Effector memory CD4-positive, alpha-beta T cell (primary cell): ENCODE measurements at regions not wholly inside any gene's neighbourhood (a gene's known extent, or its start where the extent isn't known, plus 50 kb on each side); places are given as distances from the start of the nearest gene placed in this dataset.
"Not testable (repeated sequence)": the region's sequence is repeated elsewhere in the genome, so short reads cannot be mapped to it uniquely, and the experiment has no call there.

Experiments
- DNase-seq, 3 donors: peaks; one replicate each; pipeline ENCODE4 v3.0.0-alpha.2; 2020
- H3K27ac ChIP-seq: 2 replicates; pipeline ENCODE4 v1.7.0; 2013; ENCODE audit warnings: mild to moderate bottlenecking, low read length, moderate library complexity; ENCODE audit not compliant: insufficient read depth, poor library complexity, severe bottlenecking
- H3K27me3 ChIP-seq: replicated peaks from 2 replicates; pipeline ENCODE4 v1.7.0; 2013; ENCODE audit warnings: mild to moderate bottlenecking, low read length; ENCODE audit not compliant: insufficient read depth, control insufficient read depth, poor library complexity, severe bottlenecking
- H3K36me3 ChIP-seq: 2 replicates; pipeline ENCODE4 v1.7.0; 2013; ENCODE audit warnings: mild to moderate bottlenecking, low read length, moderate library complexity; ENCODE audit not compliant: control insufficient read depth, insufficient read depth
- H3K4me1 ChIP-seq: 2 replicates; pipeline ENCODE4 v1.7.0; 2013; ENCODE audit warnings: low read length, mild to moderate bottlenecking; ENCODE audit not compliant: control insufficient read depth, insufficient read depth, poor library complexity, severe bottlenecking
- H3K4me3 ChIP-seq: 2 replicates; pipeline ENCODE4 v1.7.0; 2013; ENCODE audit warnings: low read length, low read depth, mild to moderate bottlenecking; ENCODE audit not compliant: insufficient read depth, poor library complexity, severe bottlenecking
- H3K9me3 ChIP-seq: 2 replicates; pipeline ENCODE4 v1.7.0; 2013; ENCODE audit warnings: mild to moderate bottlenecking, low read length, moderate library complexity; ENCODE audit not compliant: control insufficient read depth

DNA sequence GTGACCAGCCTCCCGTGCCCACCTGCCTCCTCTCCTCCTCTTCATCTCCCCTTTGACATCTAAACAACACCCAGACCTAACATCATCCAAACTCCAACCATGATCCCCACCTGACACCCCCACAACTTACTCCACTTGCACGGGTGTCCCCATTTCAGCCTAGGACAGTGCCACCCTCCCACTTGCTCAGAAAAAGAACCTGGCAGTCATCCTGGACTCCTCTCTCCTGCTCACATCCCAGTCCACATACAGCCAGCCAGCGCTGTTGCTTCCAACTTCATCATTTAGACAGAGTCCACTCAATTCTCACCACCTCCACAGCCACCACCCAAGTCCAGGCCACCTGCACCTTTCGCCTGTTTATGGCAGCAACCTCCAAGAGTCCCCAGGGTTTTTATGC lies 485.7 kb downstream of the MN1 start:
- Histone ChIP-seq H3K4me3 (no peak overlapping the region), H3K9me3 (no peaks in the 10 kb centered on the region), H3K36me3 (no peaks in the 10 kb centered on the region), H3K27me3 (no peaks in the 10 kb centered on the region), H3K4me1 (no peaks in the 10 kb centered on the region), H3K27ac (no peak overlapping the region)
- no peak for DNase-seq

- no peaks in the 10 kb centered on the region for H3K4me1 ChIP-seq
- no peak overlapping the region for H3K27ac ChIP-seq
- no peaks in the 10 kb centered on the region for H3K27me3 ChIP-seq
- DNase-seq, result no peak
- H3K36me3 ChIP-seq, result no peaks in the 10 kb centered on the region
- no peaks in the 10 kb centered on the region for H3K9me3 ChIP-seq
- H3K4me3 ChIP-seq, result no peak overlapping the region
Observed at GRCh38 chr22:27317096-27317495, 484.5 kb downstream of the MN1 start.

GRCh38 chr22:27317971-27318428 lies 483.6 kb downstream of the MN1 start:
- no peak for DNase-seq
- no peaks in the 10 kb centered on the region for H3K4me1 ChIP-seq
- no peak overlapping the region for H3K4me3 ChIP-seq
- H3K27ac ChIP-seq, result no peak overlapping the region
- no peaks in the 10 kb centered on the region for H3K9me3 ChIP-seq
- H3K36me3 ChIP-seq, result no peaks in the 10 kb centered on the region
- H3K27me3 ChIP-seq, result no peaks in the 10 kb centered on the region

DNA sequence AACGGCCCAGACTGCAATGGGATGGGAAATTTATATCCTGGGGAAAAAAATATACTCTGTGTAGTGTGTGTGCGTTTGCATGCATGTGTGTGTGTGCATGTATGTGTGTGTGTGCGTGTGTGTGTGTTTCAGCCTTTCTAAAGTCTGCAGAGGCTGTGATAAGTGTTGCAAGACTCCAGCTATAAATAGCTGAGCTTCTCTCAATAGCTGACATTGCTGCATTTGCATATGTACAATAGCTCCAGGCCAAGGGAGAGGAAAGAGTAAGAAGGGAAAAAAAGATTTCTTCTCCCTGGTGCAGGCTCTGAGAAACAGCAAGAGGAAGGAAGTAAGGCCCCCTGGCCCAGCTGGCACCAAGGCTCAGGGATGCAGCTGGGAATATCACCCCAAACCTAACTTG lies 483.0 kb downstream of the MN1 start:
- no peak overlapping the region for H3K4me3 ChIP-seq
- DNase-seq, result no peak
- no peaks in the 10 kb centered on the region for H3K4me1 ChIP-seq
- H3K9me3 ChIP-seq, result no peaks in the 10 kb centered on the region
- H3K27me3 ChIP-seq, result no peaks in the 10 kb centered on the region
- no peak overlapping the region for H3K27ac ChIP-seq
- no peaks in the 10 kb centered on the region for H3K36me3 ChIP-seq

DNA sequence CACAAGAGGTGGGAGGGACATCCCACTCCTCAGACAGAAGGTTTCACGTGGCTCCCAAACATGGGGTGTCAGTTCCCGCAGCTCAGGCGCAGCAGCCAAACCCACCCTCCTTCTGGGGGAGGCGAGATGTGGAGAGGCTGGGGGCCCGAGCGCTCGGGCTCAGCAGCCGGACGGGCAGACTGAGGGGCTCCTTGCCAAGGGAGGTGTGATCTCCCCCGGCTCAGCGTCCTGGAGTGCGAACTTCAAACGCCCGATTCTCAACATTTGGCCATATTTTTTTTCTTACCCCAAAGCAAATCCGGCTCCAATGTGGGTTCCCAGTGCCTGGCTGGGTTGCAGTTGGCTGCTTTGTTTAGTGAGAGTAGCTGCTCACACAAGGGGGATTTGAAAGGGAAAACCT lies 477.9 kb downstream of the MN1 start:
- DNase-seq, result no peak

GRCh38 chr22:27324908-27325307 lies 476.6 kb downstream of the MN1 start:
- H3K27ac ChIP-seq, H3K27me3 ChIP-seq, H3K4me3 ChIP-seq, H3K36me3 ChIP-seq, DNase-seq, H3K9me3 ChIP-seq, H3K4me1 ChIP-seq: not testable (repeated sequence)

More for the DNA sequence above, 477.9 kb downstream of the MN1 start:
- H3K27ac ChIP-seq, result no peak overlapping the region
- no peaks in the 10 kb centered on the region for H3K36me3 ChIP-seq
- no peaks in the 10 kb centered on the region for H3K9me3 ChIP-seq
- H3K4me1 ChIP-seq, result no peaks in the 10 kb centered on the region
- H3K27me3 ChIP-seq, result no peaks in the 10 kb centered on the region
- no peak overlapping the region for H3K4me3 ChIP-seq

- H3K36me3 ChIP-seq, result no peaks in the 10 kb centered on the region
- DNase-seq, result no peak
- H3K27me3 ChIP-seq, result no peaks in the 10 kb centered on the region
- H3K27ac ChIP-seq, result no peak overlapping the region
- H3K4me3 ChIP-seq, result no peak overlapping the region
- no peaks in the 10 kb centered on the region for H3K4me1 ChIP-seq
- H3K9me3 ChIP-seq, result no peaks in the 10 kb centered on the region
Observed at GRCh38 chr22:27327497-27327896, 474.1 kb downstream of the MN1 start.

GRCh38 chr22:27327981-27328721 lies 473.4 kb downstream of the MN1 start:
- no peaks in the 10 kb centered on the region for H3K36me3 ChIP-seq
- H3K4me1 ChIP-seq, result no peaks in the 10 kb centered on the region
- no peak for DNase-seq
- no peak overlapping the region for H3K27ac ChIP-seq
- H3K9me3 ChIP-seq, result no peaks in the 10 kb centered on the region
- no peaks in the 10 kb centered on the region for H3K27me3 ChIP-seq
- no peak overlapping the region for H3K4me3 ChIP-seq

DNA sequence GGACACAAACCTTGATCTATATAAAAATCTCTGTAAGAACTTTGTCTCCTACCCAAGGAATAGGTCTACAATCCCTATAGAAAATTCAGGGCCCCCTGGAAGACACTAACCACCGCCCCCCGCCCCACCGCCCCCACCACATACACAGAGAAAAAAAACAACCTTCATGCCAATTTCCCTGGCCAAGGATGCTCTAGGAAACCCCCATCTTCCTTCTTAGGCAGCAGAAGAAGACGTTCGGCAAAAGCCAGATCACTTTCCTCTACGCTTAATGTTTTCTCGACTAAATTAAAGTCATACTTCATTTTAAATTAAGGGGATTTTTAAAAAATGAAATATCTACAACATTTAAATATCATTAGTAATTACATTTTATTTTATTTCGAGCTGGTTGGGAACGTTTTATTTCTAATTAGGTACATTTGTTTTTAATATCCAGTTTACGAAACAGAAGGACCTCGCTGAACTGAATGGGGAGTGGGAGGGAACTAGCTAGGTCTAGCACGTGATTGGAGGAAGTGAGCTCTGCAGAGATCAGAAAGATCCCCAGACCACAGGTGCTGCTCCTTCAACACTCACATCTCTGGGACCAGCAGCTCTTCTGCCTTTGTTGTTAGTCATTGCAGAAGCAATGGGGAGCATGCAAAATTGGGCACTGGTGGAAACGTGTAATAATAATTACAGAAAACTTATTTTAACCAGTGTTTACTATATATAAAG lies 472.3 kb downstream of the MN1 start:
- Histone ChIP-seq H3K4me3 (no peak overlapping the region), H3K27me3 (no peaks in the 10 kb centered on the region), H3K9me3 (no peaks in the 10 kb centered on the region), H3K4me1 (no peaks in the 10 kb centered on the region), H3K36me3 (no peaks in the 10 kb centered on the region), H3K27ac (no peak overlapping the region)
- DNase-seq, result no peak

DNA sequence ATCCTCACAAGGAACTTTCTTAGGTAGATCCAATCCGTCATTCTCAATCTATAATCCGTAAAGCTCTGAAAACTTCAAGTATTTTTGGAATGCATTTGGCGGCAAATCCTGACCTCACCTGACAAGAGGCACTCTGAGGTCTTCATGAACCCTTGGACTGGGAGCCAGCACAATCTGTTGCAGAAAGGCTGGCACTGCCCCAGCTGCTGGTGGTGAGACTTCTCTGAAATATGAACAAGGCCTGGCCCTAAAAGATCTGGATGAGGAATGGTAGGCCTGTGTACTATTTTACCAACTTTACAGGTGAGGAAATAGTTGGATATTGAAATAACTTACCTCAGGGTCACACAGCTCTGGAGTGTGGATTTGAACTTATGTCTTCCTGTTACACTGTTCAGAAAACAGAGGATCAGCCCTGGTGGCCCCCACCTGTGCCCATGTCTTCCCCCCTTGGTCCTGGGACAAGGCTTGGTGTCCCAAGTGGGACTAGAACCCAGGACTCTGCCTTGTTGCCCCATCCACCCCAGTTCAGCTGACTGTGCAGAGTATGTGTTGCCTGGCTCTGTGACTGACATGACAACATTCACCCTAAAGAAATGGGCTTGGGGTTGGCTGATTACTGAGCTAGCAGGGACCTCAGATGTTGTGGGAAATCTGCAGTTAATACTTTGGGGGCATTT lies 471.4 kb downstream of the MN1 start:
- no peak overlapping the region for H3K27ac ChIP-seq
- H3K27me3 ChIP-seq, result no peaks in the 10 kb centered on the region
- H3K36me3 ChIP-seq, result no peaks in the 10 kb centered on the region
- no peaks in the 10 kb centered on the region for H3K4me1 ChIP-seq
- no peaks in the 10 kb centered on the region for H3K9me3 ChIP-seq
- no peak for DNase-seq
- H3K4me3 ChIP-seq, result no peak overlapping the region
